ENCODE measurements at regions not wholly inside any gene's neighbourhood (a gene's known extent, or its start where the extent isn't known, plus 50 kb on each side); places are given as distances from the start of the nearest gene placed in this dataset.

GRCh38 chr6:164113637-164114036, 699.1 kb downstream of the QKI start:
- TF ChIP-seq CTCF (conservative IDR thresholded peaks at IDR 0.05), result no peak
- WGBS (ENCODE audit: extremely low coverage, insufficient read length, low lambda C conversion rate), result no CpG with 5 or more reads among the region's 4 CpGs

More at GRCh38 chr6:164113637-164114036, 699.1 kb downstream of the QKI start:
- Mint-ChIP-seq H3K4me1 (peaks cover 7 to 9% of the 10 kb centered on the region in 2 experiments), H3K27me3 (ENCODE audit: low read depth) (no peaks in the 10 kb centered on the region; the same call in 1 of the 2 replicates), H3K9me3 (peaks cover 6 to 7% of the 10 kb centered on the region in 2 experiments; a peak in 4 of 5 replicates), H3K36me3 (ENCODE audit: insufficient read depth in 1 of 3, low read depth in 3 of 3) (peaks cover 0 to 25% (median 3%) of the 10 kb centered on the region in 3 experiments; a peak in 5 of 7 replicates), H3K4me3 (no peak overlapping the region), H3K27ac (no peak overlapping the region)
- no peak overlapping the region for H3K23ac ChIP-seq (ENCODE audit: insufficient read length, low read depth, low read length)
- no peak overlapping the region for H2BK20ac ChIP-seq (ENCODE audit: low read depth, low read length, poor library complexity, severe bottlenecking)
- no peak overlapping the region for H3K4me2 ChIP-seq (ENCODE audit: insufficient read depth, insufficient read length, low read length)
- no peak overlapping the region for H2AK5ac ChIP-seq (ENCODE audit: insufficient read length, low read length)
- no peak overlapping the region for H4K91ac ChIP-seq (ENCODE audit: insufficient read length, low read depth, low read length)
- H3K79me1 ChIP-seq (ENCODE audit: insufficient read depth, low read depth, low read length, poor library complexity, severe bottlenecking), result no peaks in the 10 kb centered on the region
- H3K56ac ChIP-seq (ENCODE audit: insufficient read length, low read depth, low read length), result no peak overlapping the region
- no peak overlapping the region for H2BK120ac ChIP-seq (ENCODE audit: low read depth, low read length, poor library complexity, severe bottlenecking)
- H3K27me3 ChIP-seq (ENCODE audit: insufficient read depth, low read length), result no peaks in the 10 kb centered on the region
- no peak overlapping the region for H3K18ac ChIP-seq (ENCODE audit: insufficient read length, low read depth, low read length)
- H3K4me1 ChIP-seq (ENCODE audit: insufficient read depth, low read length), result no peaks in the 10 kb centered on the region; the same call in 1 of the 2 replicates
- no peak overlapping the region for H3K9ac ChIP-seq (ENCODE audit: extremely low read depth, insufficient read length, low read length)
- H3K27ac ChIP-seq (ENCODE audit: insufficient read length, low read depth, low read length), result no peak overlapping the region
- no peak overlapping the region for H2AFZ ChIP-seq (ENCODE audit: low read length)
- H4K8ac ChIP-seq (replicated peaks; ENCODE audit: insufficient read length, low read depth, low read length), result no peak overlapping the region
- no peak overlapping the region for H4K5ac ChIP-seq (ENCODE audit: insufficient read length, low read depth, low read length)
- no peak overlapping the region for H3K14ac ChIP-seq (ENCODE audit: insufficient read depth, low read length)
- H2BK5ac ChIP-seq (ENCODE audit: insufficient read length, low read length), result no peak overlapping the region
- H4K20me1 ChIP-seq (ENCODE audit: control insufficient read depth, insufficient read depth, insufficient read length), result no peaks in the 10 kb centered on the region
- no peaks in the 10 kb centered on the region for H3K23me2 ChIP-seq (ENCODE audit: insufficient read length, low read depth, low read length, poor library complexity, severe bottlenecking)
- no peak overlapping the region for H3T11ph ChIP-seq (ENCODE audit: low read length)
- DNase-seq, result no peak
- no peak overlapping the region for H2BK15ac ChIP-seq (ENCODE audit: low read depth, low read length)
- H3K79me2 ChIP-seq (ENCODE audit: insufficient read depth, low read length), result no peaks in the 10 kb centered on the region
- no peak overlapping the region for H2BK12ac ChIP-seq (ENCODE audit: insufficient read length, low read depth, low read length)
- no peaks in the 10 kb centered on the region for H3K9me3 ChIP-seq (ENCODE audit: control insufficient read depth, low read depth, low read length)
- no peak overlapping the region for H3K4ac ChIP-seq (ENCODE audit: low read depth, low read length)

Data from H9 (cell line).